Testis (tissue), 2 donors: ENCODE measurements at regions not wholly inside any gene's neighbourhood (a gene's known extent, or its start where the extent isn't known, plus 50 kb on each side); places are given as distances from the start of the nearest gene placed in this dataset.

Source experiments
- CTCF ChIP-seq, 3 experiments: fragments of 450-650 bp in 2 of 3; fragments of 200-600 bp in 1 of 3; sonication (generic) in 1 of 3; IDR thresholded peaks; one replicate each; pipeline ENCODE4 v1.5.1; 2016 to 2019; ENCODE audit warnings: antibody characterized with exemption in 3 of 3, mild to moderate bottlenecking in 2 of 3, moderate library complexity in 1 of 3
- POLR2A ChIP-seq: fragments of 450-650 bp; IDR thresholded peaks from one replicate; pipeline ENCODE4 v1.6.1; 2017; ENCODE audit warnings: antibody characterized with exemption, mild to moderate bottlenecking, moderate library complexity

GRCh38 chr5:171575808-171576207, 156.4 kb downstream of the FGF18 start:
- TF ChIP-seq CTCF (IDR thresholded peaks at IDR 0.05) (no peak), POLR2A (no peak)
